ENCODE measurements at regions not wholly inside any gene's neighbourhood (a gene's known extent, or its start where the extent isn't known, plus 50 kb on each side); places are given as distances from the start of the nearest gene placed in this dataset.

GRCh38 chr16:85425074-85425662 is 188.0 kb upstream of the GSE1 start:
- Histone ChIP-seq H3K27me3 (no peaks in the 10 kb centered on the region), H3K4me1 (peaks cover 0 to 10% (median 0%) of the 10 kb centered on the region in 12 donors), H3K36me3 (no peaks in the 10 kb centered on the region), H3K27ac (no peak overlapping the region), H3K9me3 (no peaks in the 10 kb centered on the region), H3K4me3 (no peak overlapping the region)
- TF ChIP-seq CTCF (IDR thresholded peaks at IDR 0.05) (no peak), POLR2A (IDR thresholded peaks at IDR 0.05) (no peak)
- intact Hi-C loops (cut with DNase I) = loop anchor here in 3 of 10 donors (5.0 to 10.0 kb wide), 4 partner anchors 60 to 310 kb away; partner anchors contain the start of gene CIBAR2 (in 1 of the 3)
- peak in 2 of 5 donors; percentile 11 to 14 for DNase-seq
- no peak for ATAC-seq
- WGBS, 4 donors = 63 to 85% (median 71%) methylated on average over 16 to 17 of the region's 17 CpGs

- no peak overlapping the region for H3K4me3 ChIP-seq
- DNase-seq (no peak), ATAC-seq (no peak)
- H3K27ac ChIP-seq = no peak overlapping the region
- no peaks in the 10 kb centered on the region for H3K4me1 ChIP-seq
- WGBS, 4 donors = 98 to 100% (median 100%) methylated on average over 2 of the region's 2 CpGs
- H3K27me3 ChIP-seq = no peaks in the 10 kb centered on the region
- intact Hi-C loops (cut with DNase I) = loop anchor here in 3 of 10 donors (5.0 to 10.0 kb wide), 4 partner anchors 58 to 312 kb away; partner anchors contain the start of gene CIBAR2 (in 1 of the 3)
- H3K9me3 ChIP-seq = no peaks in the 10 kb centered on the region
- no peak for TF ChIP-seq CTCF (IDR thresholded peaks at IDR 0.05)
- TF ChIP-seq POLR2A (IDR thresholded peaks at IDR 0.05) = no peak
- H3K36me3 ChIP-seq = no peaks in the 10 kb centered on the region
Observed at GRCh38 chr16:85426806-85427205, 186.3 kb upstream of the GSE1 start.

GRCh38 chr16:85428168-85428898 is 184.8 kb upstream of the GSE1 start:
- TF ChIP-seq CTCF (IDR thresholded peaks at IDR 0.05) (peak; percentile 34 to 53 (median 42)), POLR2A (IDR thresholded peaks at IDR 0.05) (no peak)
- DNase-seq (peak in 3 of 5 donors; percentile 23 to 68 (median 37)), ATAC-seq (peak in 3 of 4 donors; percentile 25 to 45 (median 30))
- WGBS, 4 donors = 45 to 70% (median 66%) methylated on average over 11 to 17 of the region's 17 CpGs
- no peaks in the 10 kb centered on the region for H3K4me1 ChIP-seq
- H3K4me3 ChIP-seq = no peak overlapping the region
- intact Hi-C loops (cut with DNase I) = loop anchor here in 3 of 10 donors (5.0 to 10.0 kb wide), 4 partner anchors 56 to 314 kb away; partner anchors contain the start of gene CIBAR2 (in 1 of the 3)
- H3K27ac ChIP-seq = no peak overlapping the region
- no peaks in the 10 kb centered on the region for H3K9me3 ChIP-seq
- no peaks in the 10 kb centered on the region for H3K27me3 ChIP-seq
- H3K36me3 ChIP-seq = no peaks in the 10 kb centered on the region

Measured in heart left ventricle (tissue), 16 donors.